IPS-18a (cell line): ENCODE measurements at regions not wholly inside any gene's neighbourhood (a gene's known extent, or its start where the extent isn't known, plus 50 kb on each side); places are given as distances from the start of the nearest gene placed in this dataset.
"Not testable (repeated sequence)": the region's sequence is repeated elsewhere in the genome, so short reads cannot be mapped to it uniquely, and the experiment has no call there.

ENCODE experiments used
- H3K27ac ChIP-seq: one replicate; pipeline ENCODE4 v1.5.1; 2013; ENCODE audit warnings: low read length
- H3K27me3 ChIP-seq: one replicate; pipeline ENCODE4 v1.6.1; 2013; ENCODE audit warnings: mild to moderate bottlenecking, low read length; ENCODE audit not compliant: control insufficient read depth, insufficient read depth
- H3K36me3 ChIP-seq: one replicate; pipeline ENCODE4 v1.6.1; 2013; ENCODE audit warnings: low read depth, low read length; ENCODE audit not compliant: control insufficient read depth
- H3K4me1 ChIP-seq: one replicate; pipeline ENCODE4 v1.6.1; 2013; ENCODE audit warnings: low read depth, low read length; ENCODE audit not compliant: control insufficient read depth
- H3K4me3 ChIP-seq: one replicate; pipeline ENCODE4 v1.5.1; 2013; ENCODE audit warnings: low read length
- H3K9ac ChIP-seq: one replicate; pipeline ENCODE4 v1.6.1; 2013; ENCODE audit warnings: mild to moderate bottlenecking, low read length, moderate library complexity
- H3K9me3 ChIP-seq: one replicate; pipeline ENCODE4 v1.6.1; 2013; ENCODE audit warnings: low read depth, low read length; ENCODE audit not compliant: control insufficient read depth

GRCh38 chr1:73717976-73718375, 480.0 kb downstream of the LRRIQ3 start:
- Histone ChIP-seq H3K4me1 (no peaks in the 10 kb centered on the region), H3K27me3 (no peaks in the 10 kb centered on the region), H3K36me3 (no peaks in the 10 kb centered on the region), H3K9ac (no peak overlapping the region), H3K9me3 (no peaks in the 10 kb centered on the region), H3K4me3 (no peak overlapping the region), H3K27ac (no peak overlapping the region)

DNA sequence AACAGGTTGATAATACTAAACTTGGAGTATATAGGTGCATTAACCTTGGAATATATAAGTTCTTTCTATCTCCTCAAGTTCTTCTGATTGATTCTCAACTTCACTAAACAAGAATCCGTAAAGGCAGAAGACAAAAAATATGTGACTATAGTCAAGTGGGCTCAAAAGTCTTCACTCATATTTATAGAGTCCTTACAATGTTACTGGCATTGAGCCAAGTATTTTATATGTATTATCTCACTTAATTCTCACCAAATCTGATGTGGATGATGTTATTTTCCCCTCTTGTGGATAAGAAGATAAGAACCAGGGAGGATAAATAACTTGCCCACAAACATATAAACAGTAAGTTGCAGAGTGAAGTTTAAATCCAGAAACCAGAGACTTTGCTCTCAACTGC, 486.9 kb downstream of the LRRIQ3 start:
- Histone ChIP-seq H3K9me3 (no peaks in the 10 kb centered on the region), H3K27ac (no peak overlapping the region), H3K36me3 (no peaks in the 10 kb centered on the region)

DNA sequence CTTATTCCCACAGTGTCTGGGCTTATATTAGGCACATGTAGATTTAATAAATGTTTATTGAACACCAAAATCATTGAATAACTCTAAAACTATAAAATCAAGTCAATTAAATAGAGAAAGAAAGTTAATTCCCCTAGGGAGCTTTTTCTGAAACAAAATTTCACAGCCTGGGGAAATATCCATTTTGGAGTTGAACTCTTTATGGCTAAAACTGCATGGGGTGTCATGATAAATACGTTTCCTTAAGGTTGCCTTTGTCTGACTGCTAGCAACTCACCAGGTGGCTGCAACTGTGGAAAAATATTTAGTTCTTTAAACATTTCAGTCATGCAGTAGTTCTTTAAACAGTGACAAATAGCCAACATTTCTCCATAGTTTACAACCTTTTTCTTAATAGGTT, 496.1 kb downstream of the LRRIQ3 start:
- Histone ChIP-seq H3K4me1 (peaks cover 9% of the 10 kb centered on the region), H3K27me3 (no peaks in the 10 kb centered on the region), H3K36me3 (no peaks in the 10 kb centered on the region), H3K9ac (no peak overlapping the region), H3K9me3 (no peaks in the 10 kb centered on the region), H3K4me3 (no peak overlapping the region), H3K27ac (no peak overlapping the region)

More for the DNA sequence above, 486.9 kb downstream of the LRRIQ3 start:
- H3K4me1 ChIP-seq = no peaks in the 10 kb centered on the region
- H3K9ac ChIP-seq = no peak overlapping the region
- no peaks in the 10 kb centered on the region for H3K27me3 ChIP-seq
- H3K4me3 ChIP-seq = no peak overlapping the region

DNA sequence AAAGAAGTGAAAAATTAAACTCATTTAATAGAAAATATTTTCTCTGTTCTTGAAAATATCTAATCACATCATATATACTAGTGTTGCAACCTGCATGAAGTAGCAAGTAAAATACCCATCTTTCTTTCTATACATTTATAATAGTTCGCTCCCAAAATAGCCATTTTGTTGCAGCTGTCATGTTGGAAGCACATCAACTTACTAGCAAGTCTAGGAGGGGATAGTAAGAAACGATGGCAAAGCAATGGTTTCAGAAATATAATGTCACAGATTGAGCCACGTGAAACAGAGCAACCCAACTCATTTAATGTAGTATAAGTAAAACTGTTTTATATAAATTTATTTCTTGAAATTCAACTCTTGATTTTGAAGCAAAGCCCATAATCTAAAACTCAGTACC, 521.8 kb downstream of the LRRIQ3 start:
- no peaks in the 10 kb centered on the region for H3K9me3 ChIP-seq
- H3K9ac ChIP-seq = no peak overlapping the region
- H3K4me3 ChIP-seq = no peak overlapping the region
- H3K27ac ChIP-seq = no peak overlapping the region
- no peaks in the 10 kb centered on the region for H3K36me3 ChIP-seq
- H3K27me3 ChIP-seq = no peaks in the 10 kb centered on the region
- no peaks in the 10 kb centered on the region for H3K4me1 ChIP-seq

DNA sequence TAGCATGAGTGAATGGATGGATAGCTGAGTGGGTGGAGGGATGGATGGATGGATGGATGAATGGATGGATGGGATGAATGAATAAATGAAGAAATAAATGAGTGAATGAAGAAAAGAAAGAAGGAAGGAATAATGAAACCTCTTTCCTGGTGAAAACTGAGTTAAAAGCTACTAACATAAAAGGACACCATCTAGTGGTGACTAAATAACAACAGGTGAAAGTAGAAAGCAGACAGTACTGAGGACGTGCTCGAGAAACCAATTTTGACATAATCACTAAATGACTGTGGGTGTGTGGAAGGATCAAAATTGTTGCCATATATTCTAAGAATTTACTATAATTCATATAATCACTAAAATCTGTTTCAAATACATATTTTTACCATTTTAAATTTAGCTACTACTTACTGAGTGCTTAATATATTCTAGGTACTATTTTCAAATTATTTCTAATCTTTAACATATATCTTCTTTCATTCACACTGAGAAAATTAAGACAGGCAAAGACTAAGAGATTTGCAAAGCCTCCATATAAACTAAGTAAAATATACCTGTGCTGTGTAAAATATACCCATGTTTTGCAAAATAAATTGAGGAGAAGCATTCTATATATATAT, 522.9 kb downstream of the LRRIQ3 start:
- H3K4me3 ChIP-seq = no peak overlapping the region
- H3K27me3 ChIP-seq = no peaks in the 10 kb centered on the region
- H3K4me1 ChIP-seq = no peaks in the 10 kb centered on the region
- H3K27ac ChIP-seq = no peak overlapping the region
- no peaks in the 10 kb centered on the region for H3K9me3 ChIP-seq
- no peaks in the 10 kb centered on the region for H3K36me3 ChIP-seq
- no peak overlapping the region for H3K9ac ChIP-seq

- H3K9ac ChIP-seq = no peak overlapping the region
- H3K27ac ChIP-seq = no peak overlapping the region
- H3K36me3 ChIP-seq = no peaks in the 10 kb centered on the region
- H3K9me3 ChIP-seq = no peaks in the 10 kb centered on the region
- no peaks in the 10 kb centered on the region for H3K27me3 ChIP-seq
- H3K4me1 ChIP-seq = no peaks in the 10 kb centered on the region
- no peak overlapping the region for H3K4me3 ChIP-seq
These were observed 524.0 kb downstream of the LRRIQ3 start for GRCh38 chr1:73673971-73674370.

GRCh38 chr1:73671530-73671929, 526.4 kb downstream of the LRRIQ3 start:
- H3K4me1 ChIP-seq = no peaks in the 10 kb centered on the region
- no peaks in the 10 kb centered on the region for H3K36me3 ChIP-seq
- no peak overlapping the region for H3K27ac ChIP-seq
- H3K9me3 ChIP-seq = no peaks in the 10 kb centered on the region
- no peaks in the 10 kb centered on the region for H3K27me3 ChIP-seq
- H3K4me3 ChIP-seq = no peak overlapping the region
- H3K9ac ChIP-seq = no peak overlapping the region

- not testable (repeated sequence) for H3K9me3 ChIP-seq, H3K9ac ChIP-seq, H3K4me3 ChIP-seq, H3K36me3 ChIP-seq, H3K4me1 ChIP-seq, H3K27ac ChIP-seq, H3K27me3 ChIP-seq
These were observed 530.0 kb downstream of the LRRIQ3 start for GRCh38 chr1:73667959-73668358.

GRCh38 chr1:73662526-73662925, 535.5 kb downstream of the LRRIQ3 start:
- H3K9ac ChIP-seq = no peak overlapping the region
- no peaks in the 10 kb centered on the region for H3K9me3 ChIP-seq
- no peaks in the 10 kb centered on the region for H3K27me3 ChIP-seq
- H3K36me3 ChIP-seq = no peaks in the 10 kb centered on the region
- H3K4me1 ChIP-seq = no peaks in the 10 kb centered on the region
- H3K4me3 ChIP-seq = no peak overlapping the region
- no peak overlapping the region for H3K27ac ChIP-seq

DNA sequence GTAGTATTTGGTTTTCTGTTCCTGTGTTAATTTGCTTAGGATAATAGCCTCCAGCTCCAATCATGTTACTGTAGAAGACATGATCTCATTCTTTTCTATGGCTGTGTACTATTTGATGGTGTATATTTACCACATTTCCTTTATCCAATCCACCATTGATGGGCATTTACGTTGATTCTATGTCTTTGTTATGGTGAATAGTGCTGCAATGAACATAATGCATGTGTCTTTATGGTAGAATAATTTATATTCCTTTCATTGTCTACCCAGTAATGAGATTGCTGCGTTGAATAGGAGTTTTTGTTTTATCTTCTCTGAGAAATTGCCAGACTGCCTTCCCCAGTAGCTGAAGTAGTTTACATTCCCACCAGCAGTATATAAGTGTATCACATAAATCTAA, 538.8 kb downstream of the LRRIQ3 start:
- Histone ChIP-seq H3K4me3 (no peak overlapping the region), H3K9ac (no peak overlapping the region), H3K27ac (no peak overlapping the region), H3K27me3 (no peaks in the 10 kb centered on the region), H3K9me3 (no peaks in the 10 kb centered on the region), H3K36me3 (no peaks in the 10 kb centered on the region), H3K4me1 (no peaks in the 10 kb centered on the region)

DNA sequence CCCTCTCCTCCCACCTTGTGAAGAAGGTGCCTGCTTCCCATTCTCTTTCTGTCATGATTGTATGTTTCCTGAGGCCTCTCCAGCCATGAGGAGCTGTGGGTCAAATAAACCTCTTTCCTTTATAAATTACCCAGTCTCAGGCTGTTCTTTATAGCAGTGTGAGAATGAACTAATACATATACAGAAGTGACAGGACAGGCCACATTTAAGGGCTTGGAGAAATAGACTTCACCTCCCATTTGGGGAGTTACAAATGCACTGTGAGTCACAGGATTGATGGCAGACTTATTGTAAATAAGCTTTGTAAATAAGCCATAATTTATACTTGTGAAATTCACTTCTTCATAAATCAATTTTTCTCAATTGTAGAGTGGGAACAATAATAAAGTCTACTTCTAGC, 543.3 kb downstream of the LRRIQ3 start:
- H3K36me3 ChIP-seq = no peaks in the 10 kb centered on the region
- H3K27me3 ChIP-seq = no peaks in the 10 kb centered on the region
- H3K9me3 ChIP-seq = no peaks in the 10 kb centered on the region
- H3K27ac ChIP-seq = no peak overlapping the region
- H3K4me3 ChIP-seq = no peak overlapping the region
- no peak overlapping the region for H3K9ac ChIP-seq
- no peaks in the 10 kb centered on the region for H3K4me1 ChIP-seq

- Histone ChIP-seq H3K4me3 (no peak overlapping the region), H3K4me1 (no peaks in the 10 kb centered on the region), H3K36me3 (no peaks in the 10 kb centered on the region), H3K27me3 (no peaks in the 10 kb centered on the region), H3K9ac (no peak overlapping the region), H3K27ac (no peak overlapping the region), H3K9me3 (no peaks in the 10 kb centered on the region)
These were observed 553.8 kb downstream of the LRRIQ3 start for GRCh38 chr1:73644198-73644597.
